Fibroblast of peridontal ligament (primary cell): ENCODE measurements at regions not wholly inside any gene's neighbourhood (a gene's known extent, or its start where the extent isn't known, plus 50 kb on each side); places are given as distances from the start of the nearest gene placed in this dataset.

Experiments
- DNase-seq: peaks from one replicate; pipeline ENCODE4 v3.0.0-alpha.2; 2010; ENCODE audit errors: extremely low read depth

- DNase-seq, result no peak
Observed at GRCh38 chr3:127033171-127033570, 50.3 kb downstream of the PLXNA1 start.

- DNase-seq, result no peak
Observed at GRCh38 chr3:127033786-127034185, 50.9 kb downstream of the PLXNA1 start.

DNA sequence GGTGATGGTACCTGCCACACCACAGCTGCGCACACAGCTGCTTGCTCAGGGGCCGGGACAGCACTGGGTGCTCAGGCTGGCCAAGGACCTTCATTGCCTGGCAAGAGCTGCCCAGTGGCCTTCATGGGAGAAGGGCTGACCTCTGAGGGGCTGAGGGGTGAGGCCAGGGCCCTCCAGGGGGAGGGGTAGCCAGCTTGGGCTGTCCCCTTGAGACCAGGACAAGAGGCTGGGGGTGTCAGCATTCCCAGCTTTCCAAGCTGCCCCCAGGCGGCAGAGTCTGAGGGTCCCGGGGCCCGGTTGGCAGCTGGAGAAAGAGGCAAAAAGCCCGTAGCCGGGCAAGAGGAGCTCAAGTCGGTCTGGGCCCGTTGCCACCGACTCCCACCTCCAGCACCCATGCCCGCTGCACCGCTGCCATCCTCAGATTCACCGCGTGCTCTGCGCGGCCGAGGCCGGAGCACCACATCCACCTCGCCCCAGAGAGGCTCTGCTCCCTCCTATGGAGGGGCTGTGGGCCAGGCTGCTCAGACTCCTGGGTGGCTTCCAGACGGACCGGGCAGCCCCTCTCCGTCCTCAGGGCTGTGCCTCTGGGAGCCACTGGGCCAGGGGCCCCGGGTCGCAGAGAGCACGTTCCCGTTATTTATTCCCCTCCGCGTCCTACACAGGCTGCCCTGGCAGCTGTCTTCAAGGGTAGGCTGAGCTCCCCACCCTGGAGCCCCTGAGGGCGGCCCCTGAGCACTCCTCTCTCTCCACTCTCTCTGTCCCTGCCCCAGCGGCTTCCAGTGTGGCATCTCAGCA lies 51.5 kb downstream of the PLXNA1 start:
- DNase-seq, result no peak

- no peak for DNase-seq
Observed at GRCh38 chr3:127034990-127035652, 52.2 kb downstream of the PLXNA1 start.

- peak; percentile 59 for DNase-seq
Observed at GRCh38 chr3:127035677-127036076, 52.8 kb downstream of the PLXNA1 start.

GRCh38 chr3:127036209-127037020 lies 53.5 kb downstream of the PLXNA1 start:
- no peak for DNase-seq

GRCh38 chr3:127037021-127037400 lies 54.1 kb downstream of the PLXNA1 start:
- no peak for DNase-seq

DNA sequence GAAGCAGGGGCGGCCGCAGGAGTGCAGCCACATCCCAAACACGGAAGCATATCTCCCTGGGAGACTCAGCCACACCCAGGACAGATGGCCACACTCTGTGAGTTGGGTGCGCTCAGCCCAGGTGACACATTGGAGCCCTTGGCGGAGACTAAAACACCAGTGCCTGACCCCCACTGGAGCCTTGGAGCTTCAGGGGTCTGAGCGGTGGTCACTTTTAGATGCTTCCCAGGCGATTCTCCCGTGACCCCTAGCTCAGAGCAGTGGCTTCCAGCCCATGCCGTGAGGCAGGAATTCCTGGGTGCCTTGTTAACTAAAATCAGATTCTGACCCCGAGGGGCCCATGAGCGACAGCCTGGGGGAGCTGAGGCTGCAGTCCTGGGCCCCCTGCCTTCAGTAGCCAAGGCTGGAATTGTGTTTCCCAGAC lies 54.5 kb downstream of the PLXNA1 start:
- no peak for DNase-seq

- DNase-seq, result no peak
Observed at GRCh38 chr3:127037971-127038446, 55.1 kb downstream of the PLXNA1 start.

DNA sequence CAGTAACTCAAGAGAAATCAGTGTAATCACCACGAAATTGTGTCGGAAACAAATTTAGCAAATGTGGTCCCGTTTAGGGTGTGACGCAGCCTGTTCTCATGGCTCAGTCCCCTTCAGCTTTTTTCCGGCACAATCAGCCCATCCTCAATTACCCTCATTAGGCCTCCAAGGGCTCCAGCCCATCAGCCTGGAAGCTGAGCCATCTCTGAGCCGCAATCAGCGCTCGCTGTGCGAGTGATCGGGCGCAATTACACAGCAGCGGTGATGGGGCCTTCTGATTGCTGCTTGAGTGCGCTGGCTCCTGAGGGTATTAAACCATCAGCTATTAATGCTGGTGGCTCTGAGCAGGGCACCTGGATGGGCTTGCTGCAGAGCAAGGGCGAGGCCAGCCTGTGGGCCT lies 55.6 kb downstream of the PLXNA1 start:
- peak; percentile 17 for DNase-seq

DNA sequence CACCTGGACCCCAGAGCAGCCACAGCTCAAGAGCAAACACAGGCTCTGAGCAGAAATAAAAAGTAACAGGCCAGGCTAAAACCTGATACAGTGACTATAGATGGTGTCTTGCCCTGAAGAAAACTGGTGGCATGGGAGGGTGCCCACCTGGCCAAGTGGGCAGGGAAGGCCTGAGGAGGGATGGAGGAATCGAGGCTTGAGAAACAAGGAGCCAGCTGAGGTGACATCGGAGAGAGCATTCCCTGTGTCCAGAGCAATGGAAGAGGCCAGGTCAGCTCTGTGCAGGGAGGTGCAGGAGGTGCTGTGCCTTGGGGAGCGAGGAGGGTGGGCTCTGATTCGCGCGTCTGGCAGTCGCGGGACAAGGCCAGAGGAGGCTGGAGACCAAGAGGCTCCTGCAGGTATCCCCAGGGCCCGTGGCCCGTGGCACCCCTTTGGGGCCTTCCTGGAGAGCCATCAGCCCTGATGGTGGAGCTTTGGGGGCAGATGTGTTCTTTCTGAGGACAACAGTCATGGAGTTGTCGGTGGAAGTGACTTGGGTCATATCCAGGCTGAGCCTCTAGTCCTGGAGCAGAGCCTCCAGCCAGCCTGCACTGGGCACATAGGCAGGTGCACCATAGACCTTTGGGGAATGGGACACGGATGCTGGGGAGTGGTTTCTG lies 56.1 kb downstream of the PLXNA1 start:
- no peak for DNase-seq

GRCh38 chr3:127039719-127040118 lies 56.8 kb downstream of the PLXNA1 start:
- no peak for DNase-seq

DNA sequence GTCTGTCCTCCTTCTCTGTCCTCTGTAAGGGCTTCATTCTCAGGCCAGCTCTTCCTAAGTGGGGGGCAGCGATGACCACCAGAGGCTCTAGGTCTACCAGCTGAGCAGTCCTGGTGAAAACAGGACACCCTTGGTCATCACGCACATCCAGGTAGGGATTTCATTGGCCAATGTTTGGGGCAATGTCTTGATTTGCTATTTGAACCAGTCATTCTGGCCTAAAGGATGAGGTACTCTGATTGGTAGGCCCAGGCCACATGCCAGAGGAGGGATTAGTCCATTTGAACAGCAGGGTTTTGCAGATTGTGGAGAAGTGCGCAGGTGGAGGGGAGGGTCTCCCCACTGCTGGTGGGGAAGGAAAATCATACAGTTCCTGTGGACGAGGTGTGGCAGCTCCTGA lies 57.3 kb downstream of the PLXNA1 start:
- no peak for DNase-seq

- no peak for DNase-seq
Observed at GRCh38 chr3:127041264-127041820, 58.4 kb downstream of the PLXNA1 start.

DNA sequence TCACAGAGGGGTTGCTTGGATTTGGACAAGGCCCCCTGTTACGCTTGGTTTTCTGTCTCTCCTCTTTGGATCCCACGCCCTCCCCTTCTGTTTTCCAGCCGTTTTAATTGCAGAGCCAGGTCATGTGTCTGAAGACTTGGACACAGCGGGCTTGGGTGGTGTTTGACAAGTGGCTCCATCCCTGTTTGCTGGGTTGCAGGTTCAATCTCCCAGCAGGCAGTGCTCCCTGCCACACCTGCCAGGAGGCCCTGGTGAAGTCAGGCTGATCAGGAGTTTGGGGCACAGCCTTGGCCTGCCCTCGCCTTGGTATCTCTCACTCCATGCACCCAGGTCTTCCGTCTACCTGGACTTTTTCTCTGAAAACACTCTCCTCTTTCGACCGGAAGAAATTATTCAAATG lies 59.0 kb downstream of the PLXNA1 start:
- no peak for DNase-seq

- no peak for DNase-seq
Observed at GRCh38 chr3:127042634-127043033, 59.7 kb downstream of the PLXNA1 start.

DNA sequence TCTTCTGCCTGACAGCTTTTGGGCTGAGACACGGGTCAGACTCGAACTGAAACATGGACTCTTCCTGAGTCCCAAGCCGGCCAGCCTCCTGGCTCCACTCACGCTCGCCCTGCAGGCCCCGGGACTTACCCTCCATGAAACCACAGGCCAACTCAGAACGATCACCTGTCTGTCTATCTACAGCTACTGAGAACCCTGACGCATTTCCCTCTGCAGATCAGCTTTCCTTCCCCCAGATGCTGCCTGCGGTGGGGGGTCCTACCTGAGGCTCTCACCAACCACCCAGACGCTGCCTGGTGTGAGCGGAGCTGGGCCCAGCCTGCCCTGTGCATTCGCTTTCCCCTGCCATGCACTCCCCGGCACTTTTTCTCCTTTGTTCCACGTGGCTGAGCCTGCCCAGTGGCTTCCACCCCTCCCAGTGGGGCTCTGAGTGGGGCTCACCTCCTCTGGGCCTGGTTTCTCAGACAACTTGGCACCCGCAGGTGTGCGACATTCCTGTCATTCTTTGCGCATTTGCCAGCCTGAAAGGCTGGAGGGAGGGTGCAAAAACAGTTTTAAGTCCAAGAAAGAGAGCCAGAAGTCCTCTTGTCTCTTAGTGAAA lies 60.2 kb downstream of the PLXNA1 start:
- no peak for DNase-seq

GRCh38 chr3:127043731-127044510 lies 61.0 kb downstream of the PLXNA1 start:
- DNase-seq, result no peak

GRCh38 chr3:127044996-127045395 lies 62.1 kb downstream of the PLXNA1 start:
- DNase-seq, result no peak

GRCh38 chr3:127045435-127046045 lies 62.6 kb downstream of the PLXNA1 start:
- DNase-seq, result no peak
